NCI-H2029 treated with DMSO at 0.1 percent for 48 hours (cell line): ENCODE measurements at regions not wholly inside any gene's neighbourhood (a gene's known extent, or its start where the extent isn't known, plus 50 kb on each side); places are given as distances from the start of the nearest gene placed in this dataset.

Experiments
- DNase-seq: peaks from one replicate; lab custom pipeline; 2025; lab: John Stamatoyannopoulos, UW

DNA sequence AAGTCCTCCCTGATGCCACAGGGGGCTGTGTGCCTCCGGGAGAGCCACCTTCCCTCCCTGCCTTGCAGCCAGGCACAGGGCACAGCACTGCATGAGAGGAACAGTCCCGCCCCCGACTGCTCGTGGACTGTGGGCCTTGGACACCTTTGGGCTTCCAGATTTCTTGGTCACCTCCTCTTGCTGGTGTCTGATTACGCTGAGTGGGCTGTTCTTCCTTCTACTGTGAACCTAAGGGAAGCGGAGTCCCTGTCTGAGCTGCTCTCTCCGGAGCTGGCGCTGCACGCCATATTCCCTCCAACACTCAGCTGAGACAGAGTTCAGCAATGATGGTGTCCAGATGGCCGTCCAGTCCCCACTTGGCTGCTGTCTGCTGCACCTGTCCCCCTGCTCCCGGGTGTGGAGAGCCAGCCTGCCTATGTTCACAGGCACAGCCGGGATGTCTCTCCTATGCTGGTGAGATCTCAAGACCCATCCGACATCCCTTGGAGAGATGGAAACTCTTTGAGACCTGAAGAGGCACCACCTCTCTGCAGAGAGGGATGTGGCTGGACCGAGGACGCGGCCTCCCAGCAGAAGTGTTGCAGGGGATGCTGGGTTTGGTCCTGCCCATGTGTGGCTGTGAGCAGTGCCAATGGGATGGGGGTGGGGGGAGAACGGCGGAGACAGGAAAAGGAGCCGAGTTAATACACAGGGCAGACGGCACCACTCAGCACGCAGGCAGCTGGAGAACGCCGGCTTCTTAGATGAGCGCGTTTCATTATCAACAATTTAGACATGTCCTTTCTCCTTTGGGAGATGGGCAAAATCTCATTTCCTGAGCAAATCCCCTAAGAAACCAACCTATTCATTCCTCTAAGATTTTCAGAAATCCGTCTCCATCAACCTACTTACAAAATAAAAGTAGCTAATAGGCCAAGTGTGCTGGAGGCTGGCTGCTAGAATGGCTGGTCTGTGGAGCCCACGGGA is 171.9 kb downstream of the ENGASE start:
- DNase-seq = no peak

DNA sequence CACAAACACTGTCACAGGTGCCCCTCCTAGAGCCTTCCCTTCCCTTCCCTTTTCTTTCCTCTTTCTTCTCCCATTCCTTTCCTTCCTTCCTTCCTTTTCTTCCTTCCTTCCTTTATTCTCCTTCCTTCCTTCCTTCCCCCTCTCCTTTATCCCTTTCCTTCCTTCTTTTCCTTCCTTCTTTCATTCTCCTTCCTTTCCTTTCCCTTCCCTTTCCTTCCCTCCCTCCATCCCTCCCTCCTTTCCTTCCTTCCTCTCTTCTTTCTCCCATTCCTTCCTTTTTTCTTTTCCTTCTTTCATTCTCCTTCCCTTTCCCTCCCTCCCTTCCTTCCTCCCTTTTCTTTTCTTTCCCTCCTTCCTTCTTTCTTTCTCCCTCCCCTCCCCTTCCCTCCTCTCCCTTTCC is 170.0 kb downstream of the ENGASE start:
- no peak for DNase-seq

DNA sequence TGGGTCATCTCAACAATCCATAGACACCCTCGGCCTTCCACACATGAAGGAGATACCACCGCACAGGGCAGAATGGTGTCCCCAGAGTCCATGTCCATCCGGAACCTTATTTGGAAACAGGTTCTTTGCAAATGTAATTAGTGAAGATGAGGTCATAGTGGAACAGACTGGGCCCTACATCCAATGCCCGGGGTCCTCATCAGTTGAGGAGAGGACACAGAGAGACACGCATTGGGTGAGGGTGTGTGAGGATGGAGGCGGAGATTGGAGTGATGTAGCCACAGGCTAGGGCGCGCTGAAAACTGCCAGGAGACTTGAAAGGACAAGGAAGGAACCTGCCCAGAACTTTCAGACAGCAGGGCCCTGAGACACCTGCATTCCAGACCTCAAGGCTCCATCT is 169.4 kb downstream of the ENGASE start:
- DNase-seq = no peak

DNA sequence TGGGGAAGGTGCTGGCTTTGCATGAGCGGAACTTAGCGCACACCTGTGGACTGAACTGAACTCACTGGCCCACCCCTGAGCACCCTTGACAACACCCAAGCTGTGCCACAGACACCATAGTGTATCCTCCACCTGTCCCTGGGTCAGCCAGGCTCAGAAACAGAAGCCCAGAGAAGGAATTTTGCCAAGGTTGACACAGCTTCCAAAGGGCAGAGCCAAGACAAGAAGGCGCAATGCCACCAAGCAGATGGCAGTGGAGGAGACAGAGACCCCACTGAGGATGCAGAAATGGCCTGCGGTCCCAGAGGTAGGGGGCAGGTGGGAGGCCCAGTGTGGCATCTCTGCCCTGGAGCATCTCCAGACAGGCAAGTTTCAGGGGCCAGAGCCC is 169.0 kb downstream of the ENGASE start:
- no peak for DNase-seq

DNA sequence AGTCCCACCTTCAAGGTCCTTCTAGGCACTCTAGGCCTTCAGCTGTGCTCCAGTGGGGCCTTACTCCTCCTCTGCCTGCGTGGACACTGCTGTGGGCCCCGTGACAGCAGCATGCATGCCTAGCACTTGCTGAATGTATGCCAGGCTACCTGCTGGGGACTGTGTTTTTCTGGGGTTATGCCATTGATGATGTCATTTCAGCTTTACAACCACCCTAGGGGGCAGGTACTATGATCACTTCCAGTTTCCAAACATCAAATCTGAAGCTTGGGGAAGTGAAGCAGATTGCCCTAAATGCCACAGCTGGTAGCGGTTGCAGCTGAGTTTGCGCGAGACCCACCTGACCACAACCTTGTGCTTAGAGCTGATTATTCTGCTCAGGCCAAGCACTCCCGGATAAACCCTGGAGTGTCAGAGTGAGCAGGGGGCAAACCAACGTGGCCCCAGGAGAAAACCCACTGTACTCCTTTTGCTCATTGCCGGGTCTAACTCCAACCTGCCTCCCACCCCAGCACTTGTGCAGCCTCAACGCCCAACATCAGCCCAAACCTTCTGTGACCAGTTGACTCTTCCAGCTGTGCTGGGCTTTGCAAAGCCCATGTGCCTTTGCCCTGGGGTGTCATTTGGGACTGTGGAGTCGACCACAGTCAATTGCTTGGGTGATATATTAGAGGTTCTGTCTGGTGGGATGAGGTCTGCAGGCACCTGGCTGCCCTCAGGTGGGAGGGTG is 168.4 kb downstream of the ENGASE start:
- DNase-seq = no peak

DNA sequence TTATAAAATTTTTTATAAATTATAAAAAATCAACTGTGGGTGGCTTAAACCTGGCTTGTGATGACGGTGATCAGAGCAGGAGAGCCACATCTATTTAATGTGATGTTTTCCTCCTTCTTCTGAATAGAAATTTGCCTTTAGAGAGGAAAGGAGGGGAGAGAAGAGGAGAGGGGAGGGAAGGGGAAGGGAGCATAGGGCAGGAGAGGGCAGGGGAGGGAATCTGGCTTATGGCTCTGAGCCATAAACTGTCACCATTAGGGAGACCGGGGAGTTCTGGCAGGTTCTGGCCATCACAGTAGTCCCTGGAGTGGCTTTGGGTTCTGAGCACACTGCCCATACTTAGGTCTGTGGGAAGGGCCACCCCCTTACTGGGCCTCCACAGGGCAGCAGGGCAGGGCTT is 167.8 kb downstream of the ENGASE start:
- no peak for DNase-seq

DNA sequence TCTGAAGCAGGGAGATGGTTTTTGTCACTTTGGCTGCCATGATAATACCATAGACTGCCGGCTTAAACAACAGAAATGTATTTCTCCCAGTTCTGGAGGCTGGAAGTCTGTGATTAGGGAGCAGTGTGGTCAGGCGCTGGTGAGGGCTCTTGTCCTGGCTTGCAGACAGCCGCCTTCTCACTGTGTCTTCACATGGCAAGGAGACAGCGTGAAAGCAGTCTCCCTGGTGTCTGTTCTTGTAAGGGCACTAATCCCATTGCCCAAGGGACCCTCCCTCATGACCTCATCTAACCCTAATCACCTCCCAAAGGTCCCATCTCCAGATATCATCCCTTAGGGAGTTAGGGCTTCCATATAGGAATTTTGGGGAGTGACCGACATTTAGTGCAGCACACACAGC is 167.0 kb downstream of the ENGASE start:
- no peak for DNase-seq

DNA sequence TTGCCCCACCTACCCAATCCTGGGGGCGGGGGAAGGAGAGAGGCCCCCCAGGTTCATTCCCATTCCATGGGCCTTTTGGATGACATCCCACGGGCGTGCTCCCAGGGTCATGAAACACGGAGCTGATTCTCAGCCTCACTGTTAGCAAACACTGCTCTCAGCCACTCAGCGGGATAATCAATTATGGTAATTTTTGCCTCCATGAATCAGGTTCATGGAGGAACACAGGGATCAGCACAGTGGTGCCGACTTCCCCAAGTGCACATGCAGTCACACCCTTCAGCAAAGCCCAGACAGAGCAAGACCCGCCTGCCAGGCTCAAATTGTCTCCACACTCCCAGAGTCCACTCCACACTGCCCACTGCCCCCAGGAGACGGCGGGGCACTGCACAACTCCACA is 164.6 kb downstream of the ENGASE start:
- no peak for DNase-seq

DNA sequence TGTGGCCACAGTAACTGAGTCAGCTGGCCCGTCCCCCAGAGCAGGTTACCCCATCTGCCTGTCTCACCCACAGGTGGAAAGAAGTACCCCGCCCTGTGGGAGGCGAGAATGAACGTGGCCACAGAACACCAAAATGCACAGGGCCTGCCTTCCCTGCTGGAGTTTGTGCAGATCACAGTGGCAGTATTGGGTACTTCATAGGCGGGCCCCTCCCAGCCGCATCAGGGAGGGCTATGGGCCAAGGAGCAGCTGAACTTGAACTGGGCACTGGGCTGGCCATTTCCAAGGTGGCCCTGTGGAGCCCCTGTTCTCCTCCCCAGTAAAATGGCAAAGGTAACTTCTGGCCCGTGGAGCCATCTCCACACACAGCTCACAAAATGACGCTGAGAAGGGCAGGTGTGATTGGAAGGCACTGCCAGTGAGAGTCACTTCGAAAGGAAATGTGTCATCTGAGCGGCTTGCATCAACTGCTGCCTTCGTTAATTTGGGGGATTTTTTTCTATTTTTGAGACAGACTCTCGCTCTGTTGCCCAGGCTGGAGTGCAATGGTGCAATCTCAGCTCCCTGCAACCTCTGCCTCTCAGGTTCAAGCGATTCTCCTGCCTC is 162.9 kb downstream of the ENGASE start:
- DNase-seq = no peak

DNA sequence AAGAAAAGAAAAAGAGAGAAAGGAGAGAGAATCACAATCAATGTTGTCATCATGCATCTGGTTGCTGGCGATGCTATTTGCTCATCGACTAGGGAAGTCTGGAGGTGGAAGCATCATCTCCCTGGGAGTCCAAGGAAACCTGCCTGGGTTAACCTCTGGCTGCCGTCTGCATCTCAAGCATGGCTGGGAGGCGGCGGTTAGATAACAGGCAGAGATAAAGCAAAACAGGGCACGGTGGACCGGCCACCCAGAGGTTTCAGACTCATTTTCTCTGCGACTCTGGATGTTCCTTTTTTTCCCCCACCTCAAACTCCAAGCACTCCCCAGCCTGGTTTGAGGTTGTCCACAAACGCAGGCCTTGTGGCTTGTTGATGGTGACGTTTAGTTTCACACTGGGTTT is 161.2 kb downstream of the ENGASE start:
- DNase-seq = no peak

DNA sequence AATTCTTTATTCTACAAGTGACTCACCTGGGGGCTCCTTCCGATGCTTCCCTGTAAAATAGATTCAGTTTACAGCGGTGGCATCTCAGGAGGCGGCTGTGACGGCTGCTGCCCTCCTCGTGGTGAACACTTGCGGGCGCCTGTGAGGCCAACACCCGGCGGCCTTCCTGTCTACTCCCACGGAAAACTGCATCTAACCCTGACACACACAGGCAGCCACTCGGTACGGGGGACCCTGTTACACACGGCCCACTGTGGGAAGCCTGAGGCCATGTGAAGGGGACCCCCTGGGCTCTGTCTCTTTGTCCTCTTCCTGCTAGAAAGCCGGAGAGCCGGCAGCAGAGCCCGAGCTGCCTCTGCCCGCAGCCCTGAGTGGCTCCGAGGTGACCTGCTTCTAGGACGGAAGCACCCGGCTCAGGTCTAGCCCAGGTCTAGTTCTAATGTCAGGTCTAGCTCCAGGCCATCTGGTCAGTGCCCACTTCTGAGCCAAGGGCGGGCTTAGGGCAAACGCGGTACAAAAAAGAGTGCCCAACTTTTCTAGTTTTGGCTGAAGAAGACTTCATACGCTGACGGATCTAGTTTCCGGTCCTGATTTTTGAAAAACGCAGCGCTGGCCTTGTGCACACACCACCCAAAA is 159.4 kb downstream of the ENGASE start:
- no peak for DNase-seq

DNA sequence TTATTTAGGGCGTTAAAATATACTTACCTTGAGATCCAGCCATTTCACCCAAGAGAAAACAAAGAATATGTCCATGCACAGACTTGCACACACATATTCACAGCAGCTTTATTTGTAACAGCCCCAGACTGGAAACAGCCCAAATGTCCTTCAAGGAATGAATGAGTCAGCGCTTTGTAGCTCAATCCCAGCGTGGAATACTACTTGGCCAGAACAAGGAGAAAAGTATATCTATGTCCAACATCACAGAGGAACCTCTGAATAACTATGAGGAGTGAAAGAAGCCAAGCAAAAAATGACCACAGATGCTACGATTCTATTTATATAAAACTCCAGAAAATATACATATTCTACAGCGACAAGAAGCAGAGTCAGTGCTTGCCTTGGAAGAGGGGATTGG is 158.3 kb downstream of the ENGASE start:
- no peak for DNase-seq

DNA sequence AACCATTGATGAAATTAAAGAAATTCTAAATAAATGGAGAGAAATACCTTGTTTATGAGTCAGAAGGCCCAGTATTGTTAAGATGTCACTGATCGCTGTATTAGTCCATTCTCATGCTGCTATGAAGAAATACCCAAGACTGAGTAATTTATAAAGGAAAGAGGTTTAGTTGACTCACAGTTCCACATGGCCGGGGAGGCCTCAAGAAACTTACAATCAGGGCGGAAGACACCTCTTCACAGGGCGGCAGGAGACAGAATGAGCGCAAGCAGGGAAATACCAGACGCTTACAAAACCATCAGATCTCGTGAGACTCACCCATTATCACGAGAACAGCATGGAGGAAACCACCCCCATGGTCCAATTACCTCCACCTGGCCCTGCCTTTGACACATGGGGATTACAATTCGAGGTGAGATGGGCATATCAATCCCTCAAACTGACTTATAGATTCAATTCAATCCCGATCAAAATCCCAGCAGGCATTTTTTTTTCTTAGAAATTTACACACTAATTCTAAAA is 157.2 kb downstream of the ENGASE start:
- no peak for DNase-seq

DNA sequence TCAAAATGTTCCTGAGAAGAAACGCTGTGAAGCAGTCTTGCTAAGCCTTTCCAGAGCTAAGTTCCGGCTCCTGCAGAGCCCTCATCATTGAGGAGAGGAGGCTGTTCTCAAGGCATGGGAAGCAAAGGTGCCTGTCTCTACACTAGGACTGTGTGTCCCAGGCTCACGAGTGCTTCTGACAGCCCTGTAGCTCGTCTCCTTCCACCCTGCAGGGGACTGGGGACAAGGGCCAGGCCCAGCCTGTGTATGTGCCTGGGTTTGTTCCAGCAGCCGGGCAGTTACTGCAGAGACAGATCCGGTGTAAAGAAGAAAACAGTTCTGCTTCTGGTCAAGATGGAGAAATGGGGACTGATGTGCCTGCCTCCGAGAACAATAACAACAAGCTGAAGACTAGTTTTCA is 156.0 kb downstream of the ENGASE start:
- no peak for DNase-seq

DNA sequence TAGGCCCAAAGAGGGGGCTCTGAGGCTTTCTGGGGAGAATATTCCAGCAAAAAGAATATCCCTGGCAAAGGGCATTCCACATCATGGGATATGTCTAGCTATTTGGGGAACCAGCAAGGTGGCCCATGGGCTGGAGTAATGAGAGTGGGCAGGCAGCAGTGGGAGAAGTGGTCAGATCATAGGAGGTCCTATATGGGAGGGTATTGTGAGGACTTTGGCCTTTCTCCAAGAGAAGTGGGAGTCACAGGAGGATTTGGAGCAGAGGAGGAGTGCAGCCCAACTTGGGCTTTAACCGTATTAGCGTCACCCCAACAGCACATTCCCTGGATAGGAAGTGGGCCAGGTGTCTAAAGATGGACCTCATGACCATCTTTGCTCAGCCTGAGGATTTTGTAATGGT is 151.4 kb downstream of the ENGASE start:
- DNase-seq = no peak

DNA sequence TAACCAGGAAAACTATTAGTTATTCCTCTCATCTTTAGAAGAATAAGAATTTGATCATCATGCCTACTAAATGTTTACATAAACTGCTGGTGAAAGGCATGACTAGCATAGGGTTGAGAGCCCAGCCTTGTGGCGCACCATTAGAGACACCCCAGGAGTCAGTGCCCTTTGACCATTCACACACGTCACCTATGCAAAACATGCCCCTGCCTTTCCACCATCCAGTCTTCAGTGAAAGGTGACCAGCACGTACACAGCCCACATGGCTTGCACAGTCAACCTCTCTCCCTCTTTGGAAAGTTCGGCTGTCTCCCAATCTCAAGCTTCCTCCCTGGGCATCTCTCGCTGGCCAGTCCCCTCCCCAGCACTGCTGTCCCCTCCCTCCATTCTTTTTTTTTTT is 150.3 kb downstream of the ENGASE start:
- DNase-seq = no peak

DNA sequence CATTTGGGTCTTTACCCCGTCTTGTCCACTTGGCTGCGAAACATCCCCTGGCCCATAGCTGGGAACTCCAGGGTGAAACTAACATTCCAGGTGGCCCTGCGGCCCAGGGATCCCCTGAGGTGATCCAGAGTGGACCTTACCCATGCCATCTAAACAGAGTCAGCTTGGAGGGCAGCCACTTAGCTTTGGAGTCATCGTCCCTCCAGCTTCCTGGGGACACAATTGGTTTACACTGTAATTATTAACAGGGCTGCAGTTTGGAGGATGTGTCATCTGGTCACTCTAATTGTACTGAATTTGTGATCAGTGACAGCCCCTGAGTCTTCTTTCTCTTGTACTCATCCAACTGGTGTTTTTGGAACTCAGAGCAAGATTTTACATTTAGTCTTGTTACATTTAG is 149.9 kb downstream of the ENGASE start:
- DNase-seq = no peak

DNA sequence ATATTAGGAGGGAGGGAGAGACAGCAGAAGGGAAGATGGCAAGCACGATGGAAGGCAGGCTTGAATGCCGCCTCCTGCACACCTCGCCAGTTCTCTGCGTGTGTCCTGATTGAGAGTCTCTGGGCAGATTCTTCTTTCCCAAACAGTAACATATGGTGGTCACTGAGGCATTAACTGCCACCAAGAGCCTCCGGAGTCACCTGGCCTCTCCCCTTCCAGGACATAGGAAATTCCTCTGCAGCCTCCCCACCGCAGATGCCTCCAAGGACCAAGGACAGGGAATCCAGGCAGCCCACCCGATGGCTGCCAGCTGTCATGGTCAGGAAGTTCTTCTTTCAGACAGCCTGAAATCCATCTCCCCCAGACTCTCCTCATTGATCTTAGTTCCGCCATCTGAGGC is 149.3 kb downstream of the ENGASE start:
- no peak for DNase-seq

DNA sequence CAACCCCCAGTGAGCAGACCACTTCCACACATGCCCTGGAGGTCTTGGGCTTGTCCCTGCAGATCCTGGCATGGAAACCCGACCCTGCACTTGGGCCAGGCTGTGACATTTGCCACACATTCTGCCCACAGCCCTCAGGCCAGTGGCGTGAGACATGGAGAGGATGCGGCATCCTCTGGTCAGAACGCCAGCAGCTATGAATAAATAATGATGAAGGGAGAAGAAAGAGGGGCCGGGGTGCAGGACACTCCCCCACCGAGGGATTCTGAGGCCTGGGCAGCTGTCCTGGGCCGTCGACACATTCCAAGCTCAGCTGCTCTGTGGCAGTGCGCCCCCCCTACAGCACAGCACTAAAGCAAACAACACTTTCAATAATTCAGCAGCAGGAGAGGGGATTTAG is 148.8 kb downstream of the ENGASE start:
- DNase-seq = no peak

DNA sequence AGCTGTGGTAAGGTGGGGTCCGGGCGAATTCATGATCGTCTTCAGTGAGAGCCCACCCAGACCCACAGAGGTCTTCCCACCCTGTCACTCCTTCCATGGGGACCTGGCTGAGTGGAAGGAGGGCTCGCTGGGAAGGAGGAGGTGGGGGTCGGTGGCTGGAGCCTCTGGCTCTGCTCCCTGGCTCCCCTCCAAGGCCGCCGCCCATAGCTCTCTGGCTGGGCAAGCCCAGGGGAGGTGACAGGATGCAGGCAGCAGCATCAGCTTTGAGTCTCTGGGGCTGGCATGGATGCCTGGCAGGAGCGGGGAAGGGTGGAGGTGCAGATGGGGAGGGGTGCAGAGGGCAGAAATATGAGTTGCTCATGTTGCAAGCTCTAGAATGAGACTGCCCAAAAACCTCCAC is 147.0 kb downstream of the ENGASE start:
- no peak for DNase-seq

DNA sequence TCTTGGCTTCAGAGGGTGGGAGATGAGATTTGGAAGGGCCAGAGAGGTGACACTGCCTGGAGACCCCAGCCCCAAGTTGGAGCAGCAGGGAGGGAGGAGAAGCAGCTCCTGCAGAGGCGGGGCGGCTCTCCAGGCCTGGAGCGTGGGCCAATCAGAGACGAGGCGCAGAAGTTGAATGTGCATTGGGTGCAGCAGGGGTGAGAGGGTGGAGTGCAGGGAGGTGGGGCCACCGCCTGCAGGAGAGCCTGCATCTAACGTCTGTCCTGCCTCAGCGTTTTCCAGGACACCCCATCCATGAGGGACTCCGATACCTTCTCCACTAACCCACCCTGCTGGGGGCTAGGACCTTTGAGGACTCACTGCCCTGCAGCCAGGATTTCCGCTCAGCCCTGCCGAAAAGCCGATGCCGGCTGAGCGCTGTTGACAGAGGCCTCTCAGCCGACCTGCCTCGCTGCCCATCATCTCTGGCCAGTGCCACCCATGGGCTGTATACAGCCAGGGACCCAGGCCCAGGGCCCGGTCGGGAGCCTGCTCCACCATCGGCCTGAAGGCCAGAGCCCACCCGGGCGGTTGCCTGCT is 146.2 kb downstream of the ENGASE start:
- no peak for DNase-seq

DNA sequence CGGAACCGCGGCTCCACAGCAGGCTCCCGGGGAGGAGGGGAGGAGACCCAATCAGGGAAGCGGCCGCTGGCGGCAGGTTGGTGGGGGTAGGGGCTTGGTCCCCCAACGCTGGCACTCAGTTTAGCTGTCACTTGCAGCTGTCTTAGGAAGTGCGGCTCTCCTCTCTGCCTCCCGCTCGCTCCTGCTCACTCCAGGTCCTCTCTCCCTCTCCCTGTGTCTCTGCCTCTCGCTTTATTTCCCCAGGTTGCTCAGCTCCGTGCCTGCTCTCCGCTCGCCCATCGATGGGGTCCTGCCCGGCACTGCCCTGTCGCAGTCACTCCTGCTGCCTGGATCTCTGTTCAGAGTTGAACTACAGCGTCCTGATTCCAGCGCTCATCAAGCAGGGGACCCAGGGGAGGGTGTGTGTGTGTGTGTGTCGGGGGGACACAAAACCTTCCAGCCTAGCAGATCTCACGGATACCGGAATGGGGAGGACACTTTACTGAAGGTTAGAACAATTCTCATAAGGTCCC is 145.6 kb downstream of the ENGASE start:
- DNase-seq = no peak
